ENCODE measurements at regions not wholly inside any gene's neighbourhood (a gene's known extent, or its start where the extent isn't known, plus 50 kb on each side); places are given as distances from the start of the nearest gene placed in this dataset.

DNA sequence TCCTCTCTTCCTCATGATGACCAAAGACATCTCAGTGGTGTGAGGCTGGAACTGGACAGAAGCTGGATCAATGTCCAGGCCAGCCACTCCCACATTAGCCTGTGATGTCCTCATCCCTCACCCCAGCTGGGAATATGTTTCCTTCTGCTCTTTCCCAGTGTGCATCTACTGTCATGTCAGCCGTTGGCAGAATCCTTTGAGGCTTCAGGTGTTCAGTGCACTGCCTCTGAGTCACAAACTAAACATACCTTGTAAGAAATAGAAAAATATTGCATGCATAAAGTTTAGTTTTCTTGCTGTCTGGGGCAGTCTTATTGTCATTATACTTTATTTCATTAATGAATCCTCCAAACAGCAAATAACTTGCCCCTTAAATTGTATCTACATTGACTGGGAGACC is 161.6 kb upstream of the RASGRP1 start:
- TF ChIP-seq, protein P1, sequence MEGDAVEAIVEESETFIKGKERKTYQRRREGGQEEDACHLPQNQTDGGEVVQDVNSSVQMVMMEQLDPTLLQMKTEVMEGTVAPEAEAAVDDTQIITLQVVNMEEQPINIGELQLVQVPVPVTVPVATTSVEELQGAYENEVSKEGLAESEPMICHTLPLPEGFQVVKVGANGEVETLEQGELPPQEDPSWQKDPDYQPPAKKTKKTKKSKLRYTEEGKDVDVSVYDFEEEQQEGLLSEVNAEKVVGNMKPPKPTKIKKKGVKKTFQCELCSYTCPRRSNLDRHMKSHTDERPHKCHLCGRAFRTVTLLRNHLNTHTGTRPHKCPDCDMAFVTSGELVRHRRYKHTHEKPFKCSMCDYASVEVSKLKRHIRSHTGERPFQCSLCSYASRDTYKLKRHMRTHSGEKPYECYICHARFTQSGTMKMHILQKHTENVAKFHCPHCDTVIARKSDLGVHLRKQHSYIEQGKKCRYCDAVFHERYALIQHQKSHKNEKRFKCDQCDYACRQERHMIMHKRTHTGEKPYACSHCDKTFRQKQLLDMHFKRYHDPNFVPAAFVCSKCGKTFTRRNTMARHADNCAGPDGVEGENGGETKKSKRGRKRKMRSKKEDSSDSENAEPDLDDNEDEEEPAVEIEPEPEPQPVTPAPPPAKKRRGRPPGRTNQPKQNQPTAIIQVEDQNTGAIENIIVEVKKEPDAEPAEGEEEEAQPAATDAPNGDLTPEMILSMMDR (IDR thresholded peaks at IDR 0.05), result no peak
- TF ChIP-seq POLR2A (IDR thresholded peaks at IDR 0.05) (no peak), EP300 (IDR thresholded peaks at IDR 0.05; ENCODE audit: low read depth) (no peak)

All from transverse colon (tissue), 3 donors.